T1000 (cell line): ENCODE measurements at regions not wholly inside any gene's neighbourhood (a gene's known extent, or its start where the extent isn't known, plus 50 kb on each side); places are given as distances from the start of the nearest gene placed in this dataset.

Experiments used
- DNase-seq: peaks from one replicate; lab custom pipeline; 2025; ENCODE audit warnings: mixed read lengths; lab: John Stamatoyannopoulos, UW

GRCh38 chr11:110830747-110831146, 118.5 kb upstream of the ARHGAP20 start:
- DNase-seq = no peak

- DNase-seq = no peak
These were observed 118.1 kb upstream of the ARHGAP20 start for GRCh38 chr11:110830344-110830743.

GRCh38 chr11:110829873-110830272, 117.6 kb upstream of the ARHGAP20 start:
- DNase-seq = no peak

- DNase-seq = no peak
These were observed 115.8 kb upstream of the ARHGAP20 start for GRCh38 chr11:110828086-110828485.

- no peak for DNase-seq
These were observed 115.0 kb upstream of the ARHGAP20 start for GRCh38 chr11:110827276-110827675.

- no peak for DNase-seq
These were observed 112.8 kb upstream of the ARHGAP20 start for GRCh38 chr11:110824912-110825620.

GRCh38 chr11:110818032-110818687, 105.9 kb upstream of the ARHGAP20 start:
- DNase-seq = no peak

GRCh38 chr11:110812086-110812733, 100.0 kb upstream of the ARHGAP20 start:
- no peak for DNase-seq

- DNase-seq = no peak
These were observed 97.4 kb upstream of the ARHGAP20 start for GRCh38 chr11:110809417-110810199.

- no peak for DNase-seq
These were observed 96.0 kb upstream of the ARHGAP20 start for GRCh38 chr11:110808248-110808647.

GRCh38 chr11:110807801-110808200, 95.6 kb upstream of the ARHGAP20 start:
- DNase-seq = no peak

- DNase-seq = no peak
These were observed 93.5 kb upstream of the ARHGAP20 start for GRCh38 chr11:110805756-110806155.

GRCh38 chr11:110802162-110802561, 89.9 kb upstream of the ARHGAP20 start:
- no peak for DNase-seq

- DNase-seq = no peak
These were observed 89.1 kb upstream of the ARHGAP20 start for GRCh38 chr11:110801328-110801727.

- no peak for DNase-seq
These were observed 86.1 kb upstream of the ARHGAP20 start for GRCh38 chr11:110798201-110798900.

- no peak for DNase-seq
These were observed 85.2 kb upstream of the ARHGAP20 start for GRCh38 chr11:110797453-110797852.

GRCh38 chr11:110795112-110795624, 82.9 kb upstream of the ARHGAP20 start:
- DNase-seq = no peak

- no peak for DNase-seq
These were observed 81.3 kb upstream of the ARHGAP20 start for GRCh38 chr11:110793556-110793955.

- no peak for DNase-seq
These were observed 79.4 kb upstream of the ARHGAP20 start for GRCh38 chr11:110791621-110792020.

GRCh38 chr11:110787680-110788079, 75.4 kb upstream of the ARHGAP20 start:
- DNase-seq = no peak

- DNase-seq = no peak
These were observed 74.1 kb upstream of the ARHGAP20 start for GRCh38 chr11:110786226-110786902.
